HG02885 (cell line): ENCODE measurements at regions not wholly inside any gene's neighbourhood (a gene's known extent, or its start where the extent isn't known, plus 50 kb on each side); places are given as distances from the start of the nearest gene placed in this dataset.

Experiments used
- ATAC-seq: cut with Tn5 transposase; IDR thresholded peaks from one replicate; pipeline ENCODE4 v1.9.1; 2021; ENCODE audit warnings: mild to moderate bottlenecking; ENCODE audit not compliant: unreplicated experiment, poor library complexity

DNA sequence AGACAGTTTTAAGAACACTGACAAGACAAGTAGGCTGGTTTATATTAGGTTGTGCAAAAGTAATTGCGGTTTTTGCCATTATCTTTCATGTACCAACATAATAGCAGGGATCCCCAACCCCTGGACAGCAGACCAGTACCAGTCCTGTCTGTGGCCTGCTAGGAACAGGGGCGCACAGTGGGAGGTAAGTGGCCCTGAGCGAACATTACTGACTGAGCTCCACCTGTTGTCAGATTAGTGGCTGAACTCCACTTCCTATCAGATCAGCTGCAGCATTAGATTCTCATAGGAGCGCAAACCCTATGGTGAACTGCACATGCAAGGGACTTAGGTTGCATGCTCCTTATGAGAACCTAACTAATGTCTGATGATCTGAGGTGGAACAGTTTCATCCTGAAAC is 921.9 kb downstream of the CCDC85A start:
- no peak for ATAC-seq

DNA sequence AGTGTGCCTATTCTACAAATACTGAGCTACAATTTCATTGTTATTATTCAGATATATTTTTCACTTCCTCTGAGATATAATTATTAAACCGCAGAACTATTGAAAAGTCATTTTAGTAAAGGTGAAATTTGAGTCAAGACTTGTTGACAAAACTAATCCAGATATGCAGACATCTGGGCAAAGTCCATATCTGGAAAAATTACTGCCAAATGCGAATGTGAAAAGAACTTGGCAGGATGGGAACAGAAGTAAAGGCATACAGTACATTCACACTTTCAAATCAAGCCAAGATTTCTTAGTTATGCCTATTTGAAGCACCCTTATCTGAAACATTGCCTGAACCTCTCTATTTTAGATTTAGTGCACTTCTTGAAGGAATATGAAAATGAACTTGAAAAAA is 923.6 kb downstream of the CCDC85A start:
- ATAC-seq: no peak

GRCh38 chr2:57111531-57111930 is 927.7 kb downstream of the CCDC85A start:
- ATAC-seq: no peak

- ATAC-seq: no peak
Measured at GRCh38 chr2:57119141-57119540, 927.5 kb upstream of the VRK2 start.

- no peak for ATAC-seq
Measured at GRCh38 chr2:57126410-57126809, 920.2 kb upstream of the VRK2 start.

- no peak for ATAC-seq
Measured at GRCh38 chr2:57139179-57139578, 907.4 kb upstream of the VRK2 start.

GRCh38 chr2:57141269-57141668 is 905.3 kb upstream of the VRK2 start:
- ATAC-seq: no peak

GRCh38 chr2:57146951-57147350 is 899.7 kb upstream of the VRK2 start:
- no peak for ATAC-seq

DNA sequence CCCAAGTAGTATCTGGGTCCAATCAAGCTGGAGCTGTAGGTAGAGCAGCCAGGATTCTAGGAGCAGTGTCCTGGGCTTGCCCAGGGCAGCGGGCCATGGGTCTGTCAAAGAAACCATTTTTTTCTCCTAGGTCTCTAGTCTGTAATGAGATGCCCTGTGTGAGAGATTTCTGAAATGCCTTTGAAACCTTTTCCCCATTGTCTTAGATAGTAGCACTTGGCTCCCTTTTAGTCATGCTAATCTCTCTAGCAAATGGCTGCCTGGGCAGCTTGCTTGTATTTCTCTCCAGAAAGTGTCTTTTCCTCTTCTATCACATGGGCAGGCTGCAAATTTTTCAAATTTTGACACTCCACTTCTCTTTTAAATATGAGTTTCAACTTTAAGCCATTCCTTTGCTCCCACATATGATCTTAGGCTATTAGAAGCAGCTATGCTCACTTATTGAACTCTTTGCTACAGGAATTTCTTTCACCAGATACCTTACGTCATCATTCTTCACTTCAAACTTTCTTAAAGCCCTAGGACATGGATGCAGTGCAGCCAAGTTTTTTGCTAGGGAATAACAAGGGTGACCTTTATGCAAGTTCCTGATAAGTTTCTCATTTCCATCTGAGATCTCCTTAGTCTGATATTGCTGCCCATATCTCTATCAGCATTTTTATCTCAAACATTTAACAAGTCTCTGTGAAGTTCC is 890.2 kb upstream of the VRK2 start:
- no peak for ATAC-seq

DNA sequence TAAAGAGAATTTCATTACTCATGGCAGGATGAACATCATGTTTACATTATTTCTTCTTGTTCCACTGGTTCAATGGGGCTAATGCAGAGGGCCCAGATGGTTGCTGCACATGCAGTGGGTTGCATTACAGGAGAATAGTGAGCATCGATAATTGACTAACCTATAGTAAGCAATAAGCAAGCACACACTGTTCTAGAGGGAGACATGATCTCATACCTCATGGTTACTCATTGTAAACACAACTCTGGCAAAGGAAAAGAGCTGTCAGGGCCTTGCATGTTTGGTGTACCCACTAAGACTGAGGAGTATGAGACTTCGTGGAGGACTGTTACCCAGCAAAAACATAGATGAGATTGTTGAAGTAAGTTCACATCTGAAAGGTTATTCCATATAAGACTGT is 885.6 kb upstream of the VRK2 start:
- no peak for ATAC-seq

- no peak for ATAC-seq
Measured at GRCh38 chr2:57177176-57177575, 869.4 kb upstream of the VRK2 start.

- no peak for ATAC-seq
Measured at GRCh38 chr2:57180042-57180567, 866.5 kb upstream of the VRK2 start.

DNA sequence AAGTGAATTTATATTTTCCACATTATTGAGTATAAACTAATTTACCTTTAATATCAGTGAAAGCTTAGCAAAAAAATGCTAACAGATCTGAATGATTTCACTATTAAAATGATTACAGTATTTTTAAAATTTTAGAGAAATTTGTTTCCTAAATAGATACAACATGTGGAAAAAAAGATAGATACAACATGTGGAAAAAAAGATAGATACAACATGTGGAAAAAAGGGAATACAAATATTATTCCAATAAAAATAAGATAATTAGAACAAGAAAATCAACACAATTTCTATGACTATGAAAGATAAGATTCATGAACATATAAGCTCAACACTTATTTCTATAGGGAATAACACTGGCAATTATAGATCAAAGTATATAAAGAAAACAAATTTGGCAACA is 865.9 kb upstream of the VRK2 start:
- no peak for ATAC-seq

DNA sequence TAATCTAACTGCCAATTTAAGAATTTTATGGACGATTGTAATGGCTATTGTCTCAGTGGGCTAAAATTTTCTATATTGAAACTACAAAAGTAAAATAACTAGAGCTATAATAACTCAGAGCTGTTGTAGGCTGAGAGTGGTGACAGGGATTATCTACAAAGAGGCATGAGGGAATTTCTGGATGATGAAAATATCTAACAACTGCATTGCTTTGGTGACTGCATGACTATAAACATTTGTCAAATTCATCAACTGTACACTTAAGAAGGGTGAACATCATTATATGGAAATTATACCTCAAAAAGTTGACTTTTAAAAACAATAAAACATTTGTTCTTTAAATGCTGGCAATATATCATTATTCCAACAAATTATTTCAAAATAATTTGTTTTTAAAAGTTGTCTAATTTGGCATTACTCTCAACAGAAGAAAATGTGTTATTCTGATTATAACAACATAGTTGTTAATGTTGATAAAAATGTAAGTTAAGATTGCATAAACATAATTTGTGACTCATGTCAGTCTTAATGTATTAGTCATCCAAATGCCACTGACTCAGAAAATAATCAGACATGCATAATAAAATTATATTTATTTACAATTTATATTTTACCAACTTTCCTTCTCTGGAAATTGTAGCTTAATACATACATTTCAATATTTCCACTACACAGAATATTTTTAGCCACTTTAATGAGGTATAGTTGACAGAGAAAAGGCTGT is 865.1 kb upstream of the VRK2 start:
- ATAC-seq: no peak

DNA sequence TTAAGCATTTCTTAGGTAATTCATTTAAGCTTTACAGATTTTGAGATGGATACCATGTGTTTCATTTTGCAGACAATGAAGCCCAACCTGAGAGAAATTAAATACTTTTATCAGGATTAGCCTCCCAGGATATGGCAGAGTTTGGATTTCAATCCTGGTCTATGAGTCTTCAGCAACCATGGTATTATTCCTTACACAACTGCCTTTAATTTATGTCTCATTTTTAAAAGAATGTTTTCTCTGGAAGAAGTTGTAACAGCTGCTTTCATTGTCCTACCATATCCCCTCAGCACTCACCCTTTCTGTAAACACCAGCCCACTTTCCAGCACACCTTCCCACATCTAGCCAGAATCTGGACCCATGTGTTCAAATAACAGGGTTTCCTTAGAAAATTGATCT is 863.7 kb upstream of the VRK2 start:
- ATAC-seq: no peak

GRCh38 chr2:57185568-57185967 is 861.0 kb upstream of the VRK2 start:
- ATAC-seq: no peak

DNA sequence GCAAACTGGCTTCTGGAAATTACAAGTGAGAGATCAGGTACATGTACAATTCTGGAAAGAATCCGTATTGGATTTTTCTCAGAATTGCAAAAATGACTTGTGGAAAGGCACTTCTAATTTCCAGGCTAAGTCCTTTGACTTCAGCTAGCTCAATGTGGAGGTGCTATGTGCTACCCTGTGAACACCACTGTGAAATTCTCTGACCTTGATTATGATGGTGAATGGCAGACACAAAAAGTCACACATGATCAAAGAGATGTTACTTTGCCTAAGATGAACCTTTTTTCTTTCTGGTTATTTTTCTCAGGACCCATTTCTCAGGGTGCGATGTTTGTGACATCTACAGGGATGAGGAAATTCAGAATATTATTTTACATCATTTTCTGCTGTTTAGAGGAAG is 856.6 kb upstream of the VRK2 start:
- ATAC-seq: no peak

- no peak for ATAC-seq
Measured at GRCh38 chr2:57199663-57200062, 846.9 kb upstream of the VRK2 start.

GRCh38 chr2:57204364-57204763 is 842.2 kb upstream of the VRK2 start:
- ATAC-seq: no peak

- ATAC-seq: no peak
Measured at GRCh38 chr2:57205241-57205640, 841.4 kb upstream of the VRK2 start.

- no peak for ATAC-seq
Measured at GRCh38 chr2:57207191-57207590, 839.4 kb upstream of the VRK2 start.

DNA sequence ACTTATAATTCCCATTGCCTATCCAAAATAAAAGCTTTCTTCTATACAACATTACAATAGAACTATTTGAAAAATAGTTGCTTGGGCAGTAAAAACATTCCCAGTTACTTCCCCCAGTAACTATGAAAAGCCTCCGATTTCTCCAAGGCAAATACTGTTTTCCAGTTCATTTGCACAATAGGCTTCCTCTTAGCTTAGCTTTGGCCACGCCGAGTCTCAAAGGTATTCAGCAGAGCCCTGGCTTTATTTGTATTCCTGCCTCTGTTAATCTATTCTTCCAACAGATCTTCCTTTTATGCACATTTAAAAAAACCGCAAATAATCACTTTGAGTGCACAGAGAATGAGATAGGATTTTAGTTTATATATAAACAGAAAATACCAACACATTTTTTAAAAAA is 836.8 kb upstream of the VRK2 start:
- ATAC-seq: no peak
